RCC 7860 (cell line): ENCODE measurements at regions not wholly inside any gene's neighbourhood (a gene's known extent, or its start where the extent isn't known, plus 50 kb on each side); places are given as distances from the start of the nearest gene placed in this dataset.

Experiments used
- DNase-seq: peaks from one replicate; pipeline ENCODE4 v3.0.0-alpha.2; 2015; ENCODE audit warnings: low spot score
- FAIRE-seq: peaks from 2 replicates; lab custom pipeline; 2012; peaks lifted over from hg19 to GRCh38; lab: Jason Lieb, UNC

GRCh38 chr6:113412589-113413357 lies 444.4 kb upstream of the MARCKS start:
- FAIRE-seq, result no peak

GRCh38 chr6:113414511-113414910 lies 442.6 kb upstream of the MARCKS start:
- FAIRE-seq (peak; percentile 78), DNase-seq (peak; percentile 69)

More at GRCh38 chr6:113412589-113413357, 444.4 kb upstream of the MARCKS start:
- DNase-seq, result no peak

GRCh38 chr6:113416170-113416569 lies 441.0 kb upstream of the MARCKS start:
- DNase-seq (no peak), FAIRE-seq (no peak)

GRCh38 chr6:113420290-113420689 lies 436.9 kb upstream of the MARCKS start:
- FAIRE-seq (no peak), DNase-seq (no peak)

GRCh38 chr6:113421997-113422396 lies 435.1 kb upstream of the MARCKS start:
- DNase-seq, result no peak
- FAIRE-seq, result no peak

- FAIRE-seq, result no peak
- DNase-seq, result no peak
Observed at GRCh38 chr6:113423956-113424355, 433.2 kb upstream of the MARCKS start.

- no peak for FAIRE-seq
Observed at GRCh38 chr6:113425977-113426660, 431.0 kb upstream of the MARCKS start.

GRCh38 chr6:113427617-113428016 lies 429.5 kb upstream of the MARCKS start:
- DNase-seq, result no peak
- FAIRE-seq, result no peak

More at GRCh38 chr6:113425977-113426660, 431.0 kb upstream of the MARCKS start:
- DNase-seq, result no peak

- no peak for FAIRE-seq
- DNase-seq, result peak; percentile 10
Observed at GRCh38 chr6:113428702-113429101, 428.4 kb upstream of the MARCKS start.

GRCh38 chr6:113432521-113433334 lies 424.4 kb upstream of the MARCKS start:
- FAIRE-seq, result no peak
- no peak for DNase-seq

GRCh38 chr6:113433335-113433991 lies 423.7 kb upstream of the MARCKS start:
- no peak for DNase-seq
- no peak for FAIRE-seq

- DNase-seq (no peak), FAIRE-seq (no peak)
Observed at GRCh38 chr6:113434641-113435040, 422.5 kb upstream of the MARCKS start.

GRCh38 chr6:113437566-113437965 lies 419.6 kb upstream of the MARCKS start:
- FAIRE-seq (no peak), DNase-seq (no peak)

GRCh38 chr6:113439866-113440265 lies 417.3 kb upstream of the MARCKS start:
- DNase-seq, result no peak
- no peak for FAIRE-seq

GRCh38 chr6:113442040-113442439 lies 415.1 kb upstream of the MARCKS start:
- FAIRE-seq, result no peak

GRCh38 chr6:113445201-113445600 lies 411.9 kb upstream of the MARCKS start:
- no peak for DNase-seq
- no peak for FAIRE-seq

More at GRCh38 chr6:113442040-113442439, 415.1 kb upstream of the MARCKS start:
- no peak for DNase-seq

GRCh38 chr6:113447088-113447831 lies 409.9 kb upstream of the MARCKS start:
- FAIRE-seq (peak; percentile 93), DNase-seq (peak; percentile 74)

GRCh38 chr6:113449051-113449450 lies 408.1 kb upstream of the MARCKS start:
- DNase-seq (peak; percentile 41), FAIRE-seq (peak; percentile 30)

- no peak for FAIRE-seq
- no peak for DNase-seq
Observed at GRCh38 chr6:113450061-113450465, 407.1 kb upstream of the MARCKS start.

GRCh38 chr6:113451049-113451448 lies 406.1 kb upstream of the MARCKS start:
- no peak for DNase-seq
- FAIRE-seq, result no peak
